ENCODE measurements at regions not wholly inside any gene's neighbourhood (a gene's known extent, or its start where the extent isn't known, plus 50 kb on each side); places are given as distances from the start of the nearest gene placed in this dataset.

DNA sequence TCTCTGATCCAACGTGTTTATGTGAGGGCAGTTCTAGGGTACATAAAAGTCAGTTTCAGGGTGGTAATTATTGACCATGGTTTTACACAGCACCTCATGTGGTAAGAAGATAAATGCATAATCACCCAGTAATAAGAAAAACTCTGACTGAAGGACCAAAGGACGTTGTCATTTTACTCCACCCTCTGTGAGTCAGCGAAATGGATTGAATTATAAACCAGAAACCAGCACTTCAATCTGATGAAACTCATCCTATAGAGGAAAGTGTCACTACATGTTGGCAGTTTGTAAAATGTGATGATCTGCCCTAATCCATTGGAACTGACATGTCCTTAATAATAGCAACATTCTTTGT, 406.8 kb downstream of the KLF5 start:
- Histone ChIP-seq H3K9me2 (ENCODE audit: insufficient read depth) (no peaks in the 10 kb centered on the region), H2AFZ (ENCODE audit: low read depth, low read length, poor library complexity, severe bottlenecking) (peak overlapping the region; percentile 90), H4K20me1 (ENCODE audit: insufficient read depth) (no peaks in the 10 kb centered on the region), H3K4me2 (ENCODE audit: low read length) (peak overlapping the region; percentile 51), H3K4me3 (replicated peaks in 1 of 2; ENCODE audit: low read depth in 1 of 2, low read length in 2 of 2) (no peak overlapping the region), H3K27ac (ENCODE audit: low read depth, low read length) (peak overlapping the region; percentile 24; the same call in 1 of the 2 replicates), H3K36me3 (ENCODE audit: control insufficient read depth in 1 of 2, insufficient read depth in 2 of 2, low read length in 2 of 2) (no peaks in the 10 kb centered on the region), H3K79me2 (ENCODE audit: insufficient read depth, low read length) (no peaks in the 10 kb centered on the region), H3K4me1 (ENCODE audit: control insufficient read depth in 1 of 2, insufficient read depth in 2 of 2, low read length in 2 of 2) (peaks cover 9 to 22% of the 10 kb centered on the region in 2 experiments), H3K9ac (ENCODE audit: low read length) (no peak overlapping the region), H3K9me3 (ENCODE audit: control insufficient read depth in 1 of 2, insufficient read depth in 1 of 2, low read depth in 1 of 2, low read length in 2 of 2) (no peaks in the 10 kb centered on the region), H3K27me3 (ENCODE audit: insufficient read depth, low read length) (no peaks in the 10 kb centered on the region)
- intact Hi-C loops (cut with micrococcal nuclease), result no loop called here
- DNase-seq (ENCODE audit: low read depth, low spot score), result peak; percentile 26
- peak; percentile 31; the same call in 1 of the 2 replicates for TF ChIP-seq SP1 (IDR thresholded peaks at IDR 0.05; ENCODE audit: low read depth)
- peak; percentile 44; the same call in 1 of the 2 replicates for TF ChIP-seq FOSL1 (IDR thresholded peaks at IDR 0.05; ENCODE audit: low read depth)
- TF ChIP-seq JUND (IDR thresholded peaks at IDR 0.05), result peak; percentile 17; the same call in 1 of the 2 replicates
- TF ChIP-seq, protein P1, sequence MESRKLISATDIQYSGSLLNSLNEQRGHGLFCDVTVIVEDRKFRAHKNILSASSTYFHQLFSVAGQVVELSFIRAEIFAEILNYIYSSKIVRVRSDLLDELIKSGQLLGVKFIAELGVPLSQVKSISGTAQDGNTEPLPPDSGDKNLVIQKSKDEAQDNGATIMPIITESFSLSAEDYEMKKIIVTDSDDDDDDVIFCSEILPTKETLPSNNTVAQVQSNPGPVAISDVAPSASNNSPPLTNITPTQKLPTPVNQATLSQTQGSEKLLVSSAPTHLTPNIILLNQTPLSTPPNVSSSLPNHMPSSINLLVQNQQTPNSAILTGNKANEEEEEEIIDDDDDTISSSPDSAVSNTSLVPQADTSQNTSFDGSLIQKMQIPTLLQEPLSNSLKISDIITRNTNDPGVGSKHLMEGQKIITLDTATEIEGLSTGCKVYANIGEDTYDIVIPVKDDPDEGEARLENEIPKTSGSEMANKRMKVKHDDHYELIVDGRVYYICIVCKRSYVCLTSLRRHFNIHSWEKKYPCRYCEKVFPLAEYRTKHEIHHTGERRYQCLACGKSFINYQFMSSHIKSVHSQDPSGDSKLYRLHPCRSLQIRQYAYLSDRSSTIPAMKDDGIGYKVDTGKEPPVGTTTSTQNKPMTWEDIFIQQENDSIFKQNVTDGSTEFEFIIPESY (IDR thresholded peaks at IDR 0.05; ENCODE audit: extremely low read depth, insufficient replicate concordance, low read length), result no peak
- RAD21 ChIA-PET (ENCODE audit: low non-redundant PET in 1 of 2, low total read pairs in 2 of 2, uncharacterized antibody in 2 of 2, unreplicated experiment in 2 of 2), result no interaction called here
- POLR2A ChIA-PET, result interaction anchor here (1.0 kb wide), 1 partner anchor 11 kb away, joined by 3 read pairs; no protein-coding TSS in a partner anchor
- CTCF ChIA-PET, result no interaction called here
- peak; percentile 83 for ATAC-seq
- no TSS peak for BruUV-seq (replicated peaks)

DNA sequence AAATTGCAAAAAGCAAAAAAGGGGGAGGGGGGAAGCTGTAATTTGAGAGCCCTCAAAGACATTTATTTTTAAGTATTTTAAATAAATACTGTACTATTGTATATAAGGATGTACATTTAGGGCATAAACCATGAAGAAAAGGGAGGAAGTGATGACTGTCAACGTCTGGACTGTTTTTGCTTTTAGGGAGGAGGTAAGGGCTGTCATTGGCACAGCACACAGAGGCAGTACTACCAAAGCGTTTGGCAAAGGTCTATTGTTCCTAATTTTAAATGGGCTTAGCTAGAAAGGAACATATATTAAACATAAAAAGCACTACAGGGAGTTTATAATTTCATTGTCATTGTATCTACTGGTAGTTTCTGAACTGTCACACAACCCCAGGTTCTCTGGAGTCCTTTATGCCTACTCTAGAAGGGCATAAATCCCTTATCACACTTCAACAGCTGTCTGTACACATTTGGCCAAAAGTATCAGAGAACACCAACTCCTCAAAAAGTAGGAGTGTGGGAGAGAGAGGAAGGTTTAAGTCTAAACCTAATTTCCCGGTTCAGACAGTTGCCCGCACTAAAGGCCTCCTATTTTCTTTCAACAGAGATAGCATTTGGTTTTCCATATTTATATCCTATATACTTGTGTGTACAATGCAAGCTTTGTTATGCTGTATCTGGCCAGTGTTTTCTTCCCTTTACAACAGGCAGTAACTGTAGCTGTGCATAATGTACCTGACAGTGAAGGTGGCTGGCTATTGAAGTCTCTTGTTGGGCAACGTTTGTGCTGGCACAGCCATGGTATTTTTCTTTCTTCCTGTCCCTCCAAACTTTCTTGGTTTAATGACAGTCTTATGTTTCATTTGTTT, 406.2 kb downstream of the KLF5 start:
- Histone ChIP-seq H2AFZ (ENCODE audit: low read depth, low read length, poor library complexity, severe bottlenecking) (peak overlapping the region; percentile 90), H3K9me2 (ENCODE audit: insufficient read depth) (no peaks in the 10 kb centered on the region), H3K36me3 (ENCODE audit: control insufficient read depth in 1 of 2, insufficient read depth in 2 of 2, low read length in 2 of 2) (no peaks in the 10 kb centered on the region), H3K27ac (ENCODE audit: low read depth, low read length) (peak overlapping the region; percentile 24; the same call in 1 of the 2 replicates), H3K27me3 (ENCODE audit: insufficient read depth, low read length) (no peaks in the 10 kb centered on the region), H3K9me3 (ENCODE audit: control insufficient read depth in 1 of 2, insufficient read depth in 1 of 2, low read depth in 1 of 2, low read length in 2 of 2) (no peaks in the 10 kb centered on the region), H4K20me1 (ENCODE audit: insufficient read depth) (no peaks in the 10 kb centered on the region), H3K9ac (ENCODE audit: low read length) (no peak overlapping the region), H3K79me2 (ENCODE audit: insufficient read depth, low read length) (no peaks in the 10 kb centered on the region), H3K4me3 (replicated peaks in 1 of 2; ENCODE audit: low read depth in 1 of 2, low read length in 2 of 2) (no peak overlapping the region), H3K4me1 (ENCODE audit: control insufficient read depth in 1 of 2, insufficient read depth in 2 of 2, low read length in 2 of 2) (peaks cover 9 to 22% of the 10 kb centered on the region in 2 experiments), H3K4me2 (ENCODE audit: low read length) (peak overlapping the region; percentile 51)
- ATAC-seq (peak; percentile 68), DNase-seq (ENCODE audit: low read depth, low spot score) (no peak)
- no TSS peak for BruUV-seq (replicated peaks)
- CTCF ChIA-PET, result no interaction called here
- POLR2A ChIA-PET, result interaction anchor here (1.0 kb wide), 1 partner anchor 12 kb away, joined by 3 read pairs; no protein-coding TSS in a partner anchor
- intact Hi-C loops (cut with micrococcal nuclease), result no loop called here
- RAD21 ChIA-PET (ENCODE audit: low non-redundant PET in 1 of 2, low total read pairs in 2 of 2, uncharacterized antibody in 2 of 2, unreplicated experiment in 2 of 2), result no interaction called here
- TF ChIP-seq RAD21 (IDR thresholded peaks at IDR 0.05; ENCODE audit: low read depth), result no peak
- 0 out of 2 replicates have a peak, but pooled peaks have one; percentile 17 for TF ChIP-seq CBX3 (IDR thresholded peaks at IDR 0.05; ENCODE audit: low read depth)

All from HCT116 (cell line).